ENCODE measurements at regions not wholly inside any gene's neighbourhood (a gene's known extent, or its start where the extent isn't known, plus 50 kb on each side); places are given as distances from the start of the nearest gene placed in this dataset.
"Not testable (repeated sequence)": the region's sequence is repeated elsewhere in the genome, so short reads cannot be mapped to it uniquely, and the experiment has no call there.

DNA sequence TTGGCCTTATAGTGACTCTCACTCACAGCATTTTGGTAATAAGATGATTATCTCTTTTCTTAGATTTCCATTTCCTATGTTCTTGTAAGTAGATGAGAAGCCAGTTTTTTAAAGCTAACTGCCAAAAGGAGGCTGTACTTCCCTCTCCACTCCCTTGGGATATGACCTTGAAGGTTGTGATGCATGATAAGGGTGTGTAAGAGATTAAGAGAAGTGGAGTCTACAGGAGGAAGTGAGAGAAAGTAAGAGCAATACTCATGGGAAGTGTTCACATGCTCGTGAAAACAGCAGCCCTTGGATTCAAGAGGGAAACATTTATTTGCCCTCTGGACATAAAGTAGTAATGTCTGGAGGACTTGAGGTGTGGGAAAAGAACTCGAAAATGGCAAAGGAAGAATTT is 171.5 kb downstream of the EVA1A start:
- Histone ChIP-seq H3K9me3 (ENCODE audit: control insufficient read depth, low read length) (peaks cover 5% of the 10 kb centered on the region), H3K27ac (ENCODE audit: low read depth, low read length, severe bottlenecking) (no peak overlapping the region), H3K4me3 (ENCODE audit: extremely low read depth, insufficient read depth, low read length, poor library complexity, severe bottlenecking) (no peak overlapping the region), H3K36me3 (ENCODE audit: control insufficient read depth, insufficient read depth, low read length) (no peaks in the 10 kb centered on the region), H3K4me1 (ENCODE audit: control insufficient read depth, insufficient read depth, low read length, poor library complexity, severe bottlenecking) (no peaks in the 10 kb centered on the region)
- 100% methylated on average over 1 of the region's 2 CpGs for WGBS, 2 experiments (ENCODE audit: insufficient coverage in 2 of 2)

DNA sequence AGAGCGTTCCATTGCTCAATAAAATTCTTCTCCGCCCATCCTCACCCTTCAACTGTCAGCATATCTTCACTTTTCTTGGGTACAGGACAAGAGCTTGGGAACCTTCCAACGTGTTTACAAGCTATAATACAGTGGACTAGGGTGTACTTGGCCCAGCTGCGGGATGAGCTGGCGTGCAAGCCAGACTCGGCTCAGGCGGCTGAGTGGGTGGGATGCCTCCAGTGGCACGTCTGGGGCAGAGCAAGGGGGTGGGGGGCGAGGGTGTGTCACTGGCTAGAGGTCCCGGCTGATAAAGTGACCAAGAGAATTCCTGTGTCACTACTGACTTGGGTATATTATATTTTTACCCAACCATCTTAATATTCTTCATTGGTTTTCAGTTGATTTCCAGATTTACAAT is 179.7 kb downstream of the EVA1A start:
- Histone ChIP-seq H3K4me1 (ENCODE audit: control insufficient read depth, insufficient read depth, low read length, poor library complexity, severe bottlenecking) (no peaks in the 10 kb centered on the region), H3K27ac (ENCODE audit: low read depth, low read length, severe bottlenecking) (no peak overlapping the region), H3K9me3 (ENCODE audit: control insufficient read depth, low read length) (peaks cover 5% of the 10 kb centered on the region), H3K36me3 (ENCODE audit: control insufficient read depth, insufficient read depth, low read length) (no peaks in the 10 kb centered on the region), H3K4me3 (ENCODE audit: extremely low read depth, insufficient read depth, low read length, poor library complexity, severe bottlenecking) (no peak overlapping the region)
- 88 to 90% methylated on average over 2 to 8 of the region's 10 CpGs for WGBS, 2 experiments (ENCODE audit: insufficient coverage in 2 of 2)

DNA sequence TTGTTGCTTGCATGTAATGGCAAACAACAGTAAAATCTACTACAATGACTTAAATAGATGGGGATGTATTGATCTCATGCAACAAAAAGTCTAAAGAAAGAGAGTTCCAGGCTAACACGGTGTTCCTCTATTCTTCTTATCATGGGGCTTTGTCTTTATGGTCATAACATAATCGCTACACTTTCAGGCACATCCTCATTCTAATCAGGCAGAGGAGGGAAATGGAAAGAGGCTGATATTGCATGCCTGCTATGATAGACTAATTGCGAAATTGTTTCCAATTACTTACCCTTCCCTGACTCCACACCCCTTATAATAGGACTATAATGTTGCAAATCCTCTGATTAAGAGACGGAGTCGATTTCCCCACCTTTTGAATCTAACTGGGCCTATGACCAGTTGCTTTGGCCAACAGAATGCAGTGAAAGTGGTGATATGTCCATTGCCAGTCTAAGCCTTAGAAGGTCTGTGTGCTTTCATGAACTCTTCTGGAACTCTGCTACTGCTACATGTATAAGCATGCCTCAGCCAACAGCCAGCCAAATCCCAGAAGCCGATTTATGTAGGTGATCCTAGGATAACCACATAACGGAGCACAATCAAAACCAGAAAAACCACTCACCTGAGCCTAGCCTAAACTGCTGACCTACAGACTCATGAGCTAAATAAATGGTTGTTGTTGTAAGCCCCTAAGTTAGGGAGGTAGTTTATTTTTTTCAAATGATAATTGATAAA is 180.3 kb upstream of the TACR1 start:
- H3K27ac ChIP-seq (ENCODE audit: low read depth, low read length, severe bottlenecking) = no peak overlapping the region
- H3K36me3 ChIP-seq (ENCODE audit: control insufficient read depth, insufficient read depth, low read length) = no peaks in the 10 kb centered on the region
- no peaks in the 10 kb centered on the region for H3K4me1 ChIP-seq (ENCODE audit: control insufficient read depth, insufficient read depth, low read length, poor library complexity, severe bottlenecking)
- H3K9me3 ChIP-seq (ENCODE audit: control insufficient read depth, low read length) = no peaks in the 10 kb centered on the region
- no peak overlapping the region for H3K4me3 ChIP-seq (ENCODE audit: extremely low read depth, insufficient read depth, low read length, poor library complexity, severe bottlenecking)
- 76 to 90% methylated on average over 2 of the region's 7 CpGs for WGBS, 2 experiments (ENCODE audit: insufficient coverage in 2 of 2)

DNA sequence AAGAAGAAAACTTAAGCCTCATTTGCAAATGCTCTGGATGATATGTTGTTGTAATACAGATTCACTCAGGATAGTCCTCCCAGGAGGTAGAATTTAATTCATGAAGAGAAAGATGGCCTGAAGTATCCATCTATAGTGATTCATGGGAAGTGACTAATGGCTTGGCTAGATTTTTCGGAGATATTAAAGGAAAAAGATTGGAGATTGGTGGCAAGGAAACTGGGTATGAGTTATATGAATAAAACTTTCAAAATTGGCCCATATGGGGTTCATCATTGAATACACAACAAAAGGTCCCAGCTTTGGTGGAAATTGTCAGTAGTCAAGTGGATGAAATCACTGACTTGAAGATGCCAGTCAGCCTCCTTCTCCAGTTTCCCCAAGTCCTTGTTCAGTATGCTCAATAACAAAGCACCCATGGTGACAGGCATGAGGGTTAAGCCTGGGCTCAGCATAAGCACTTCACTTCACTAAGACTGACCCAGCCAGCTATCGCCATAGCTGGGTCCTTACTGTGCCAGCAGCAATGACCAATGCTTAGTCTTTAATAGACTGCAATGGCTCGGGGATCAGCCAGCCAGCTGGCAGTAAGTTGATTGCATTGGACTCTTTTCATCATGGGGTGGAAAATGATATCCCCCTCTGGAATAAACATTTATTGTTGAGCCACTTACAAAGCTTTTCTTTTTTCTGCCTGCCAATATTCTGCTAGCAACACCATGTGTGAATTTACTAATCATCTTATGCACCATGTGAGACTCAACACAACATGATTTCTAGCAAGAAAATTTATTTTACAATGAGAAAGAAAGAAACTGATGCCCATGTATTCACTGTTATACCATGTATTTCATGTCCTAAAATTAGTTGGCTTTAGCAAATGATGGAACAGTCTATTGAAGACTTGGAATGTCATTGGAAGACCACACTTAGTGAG is 176.6 kb upstream of the TACR1 start:
- Histone ChIP-seq H3K27ac (ENCODE audit: low read depth, low read length, severe bottlenecking) (no peak overlapping the region), H3K9me3 (ENCODE audit: control insufficient read depth, low read length) (no peaks in the 10 kb centered on the region), H3K36me3 (ENCODE audit: control insufficient read depth, insufficient read depth, low read length) (no peaks in the 10 kb centered on the region), H3K4me3 (ENCODE audit: extremely low read depth, insufficient read depth, low read length, poor library complexity, severe bottlenecking) (no peak overlapping the region), H3K4me1 (ENCODE audit: control insufficient read depth, insufficient read depth, low read length, poor library complexity, severe bottlenecking) (no peaks in the 10 kb centered on the region)
- WGBS, 2 experiments (ENCODE audit: insufficient coverage in 2 of 2) = 85 to 100% methylated on average over 2 of the region's 3 CpGs

DNA sequence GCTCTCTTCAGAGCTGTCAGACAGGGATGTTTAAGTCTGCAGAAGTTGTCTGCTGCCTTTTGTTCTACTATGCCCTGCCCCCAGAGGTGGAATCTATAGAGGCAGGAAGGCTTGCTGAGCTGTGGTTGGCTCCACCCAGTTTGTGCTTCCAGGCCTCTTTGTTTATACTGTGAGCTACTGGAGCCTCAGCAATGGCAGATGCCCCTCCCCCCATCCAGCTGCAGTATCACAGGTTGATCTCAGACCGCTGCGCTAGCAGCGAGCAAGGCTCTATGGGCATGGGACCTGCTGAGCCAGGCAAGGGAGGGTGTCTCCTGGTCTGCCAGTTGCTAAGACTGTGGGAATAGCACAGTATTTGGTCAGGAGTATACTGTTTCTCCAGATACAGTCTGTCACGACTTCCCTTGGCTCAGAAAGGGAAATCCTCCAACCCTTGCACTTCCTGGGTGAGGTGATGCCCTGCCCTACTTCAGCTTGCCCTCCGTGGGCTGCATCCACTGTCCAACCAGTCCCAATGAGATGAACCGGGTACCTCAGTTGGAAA is 175.2 kb upstream of the TACR1 start:
- not testable (repeated sequence) for H3K4me3 ChIP-seq (ENCODE audit: extremely low read depth, insufficient read depth, low read length, poor library complexity, severe bottlenecking); H3K36me3 ChIP-seq (ENCODE audit: control insufficient read depth, insufficient read depth, low read length); H3K9me3 ChIP-seq (ENCODE audit: control insufficient read depth, low read length); H3K4me1 ChIP-seq (ENCODE audit: control insufficient read depth, insufficient read depth, low read length, poor library complexity, severe bottlenecking); H3K27ac ChIP-seq (ENCODE audit: low read depth, low read length, severe bottlenecking)
- WGBS, 2 experiments (ENCODE audit: insufficient coverage in 2 of 2) = 85% methylated on average over 5 to 6 of the region's 6 CpGs

DNA sequence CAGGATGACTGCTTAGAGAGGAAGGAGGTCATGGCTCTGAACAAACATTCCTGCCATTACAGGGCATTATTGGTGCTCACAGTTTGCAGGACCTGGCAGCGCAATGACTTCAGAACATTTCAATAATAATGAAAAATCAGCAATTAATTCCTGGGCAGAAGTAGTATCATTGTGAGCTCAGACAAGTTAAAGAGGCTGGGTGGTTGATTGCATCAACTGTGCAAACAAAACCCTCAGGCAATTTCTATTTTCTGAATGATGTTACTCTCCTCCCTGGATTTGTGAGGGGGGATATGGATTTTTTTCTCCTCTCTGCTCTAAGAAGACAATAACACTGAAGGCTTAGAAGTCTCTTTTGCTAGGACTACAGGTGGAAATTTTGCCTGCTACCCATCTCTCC is 168.1 kb upstream of the TACR1 start:
- Histone ChIP-seq H3K4me1 (ENCODE audit: control insufficient read depth, insufficient read depth, low read length, poor library complexity, severe bottlenecking) (no peaks in the 10 kb centered on the region), H3K9me3 (ENCODE audit: control insufficient read depth, low read length) (no peaks in the 10 kb centered on the region), H3K4me3 (ENCODE audit: extremely low read depth, insufficient read depth, low read length, poor library complexity, severe bottlenecking) (no peak overlapping the region), H3K27ac (ENCODE audit: low read depth, low read length, severe bottlenecking) (no peak overlapping the region), H3K36me3 (ENCODE audit: control insufficient read depth, insufficient read depth, low read length) (no peaks in the 10 kb centered on the region)
- no CpG with 5 or more reads among the region's 1 CpG for WGBS, 2 experiments (ENCODE audit: insufficient coverage in 2 of 2)

GRCh38 chr2:75361486-75361885 is 162.2 kb upstream of the TACR1 start:
- no peak overlapping the region for H3K4me3 ChIP-seq (ENCODE audit: extremely low read depth, insufficient read depth, low read length, poor library complexity, severe bottlenecking)
- H3K27ac ChIP-seq (ENCODE audit: low read depth, low read length, severe bottlenecking) = no peak overlapping the region
- H3K9me3 ChIP-seq (ENCODE audit: control insufficient read depth, low read length) = no peaks in the 10 kb centered on the region
- H3K4me1 ChIP-seq (ENCODE audit: control insufficient read depth, insufficient read depth, low read length, poor library complexity, severe bottlenecking) = no peaks in the 10 kb centered on the region
- no peaks in the 10 kb centered on the region for H3K36me3 ChIP-seq (ENCODE audit: control insufficient read depth, insufficient read depth, low read length)

DNA sequence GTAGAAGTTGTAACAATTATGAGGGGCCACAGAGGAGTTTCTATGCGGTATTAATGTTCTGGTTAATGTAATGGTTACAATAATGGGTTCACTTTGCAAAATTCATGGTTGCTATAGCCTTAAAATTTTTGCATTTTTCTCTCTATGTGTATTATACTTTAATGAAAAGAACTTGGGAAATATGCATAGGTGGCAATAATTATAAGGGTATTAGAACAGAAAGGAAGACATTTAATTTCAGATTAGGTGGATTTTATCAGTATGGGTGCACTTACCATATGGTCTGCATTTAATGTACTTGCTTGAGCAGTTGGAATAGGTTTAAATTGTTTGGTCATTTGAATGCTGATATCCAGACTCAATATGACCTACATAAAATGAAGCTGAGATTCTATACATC is 161.6 kb upstream of the TACR1 start:
- Histone ChIP-seq H3K9me3 (ENCODE audit: control insufficient read depth, low read length) (no peaks in the 10 kb centered on the region), H3K4me1 (ENCODE audit: control insufficient read depth, insufficient read depth, low read length, poor library complexity, severe bottlenecking) (no peaks in the 10 kb centered on the region)
- WGBS, 2 experiments (ENCODE audit: insufficient coverage in 2 of 2) = 71 to 100% methylated on average over 1 of the region's 1 CpG

GRCh38 chr2:75356865-75357264 is 157.5 kb upstream of the TACR1 start:
- Histone ChIP-seq H3K27ac (ENCODE audit: low read depth, low read length, severe bottlenecking) (no peak overlapping the region), H3K4me1 (ENCODE audit: control insufficient read depth, insufficient read depth, low read length, poor library complexity, severe bottlenecking) (no peaks in the 10 kb centered on the region), H3K4me3 (ENCODE audit: extremely low read depth, insufficient read depth, low read length, poor library complexity, severe bottlenecking) (no peak overlapping the region), H3K36me3 (ENCODE audit: control insufficient read depth, insufficient read depth, low read length) (no peaks in the 10 kb centered on the region), H3K9me3 (ENCODE audit: control insufficient read depth, low read length) (no peaks in the 10 kb centered on the region)
- no CpG with 5 or more reads among the region's 2 CpGs for WGBS, 2 experiments (ENCODE audit: insufficient coverage in 2 of 2)

More for the DNA sequence above, 161.6 kb upstream of the TACR1 start:
- Histone ChIP-seq H3K27ac (ENCODE audit: low read depth, low read length, severe bottlenecking) (no peak overlapping the region), H3K4me3 (ENCODE audit: extremely low read depth, insufficient read depth, low read length, poor library complexity, severe bottlenecking) (no peak overlapping the region), H3K36me3 (ENCODE audit: control insufficient read depth, insufficient read depth, low read length) (no peaks in the 10 kb centered on the region)

- no peaks in the 10 kb centered on the region for H3K4me1 ChIP-seq (ENCODE audit: control insufficient read depth, insufficient read depth, low read length, poor library complexity, severe bottlenecking)
- H3K9me3 ChIP-seq (ENCODE audit: control insufficient read depth, low read length) = no peaks in the 10 kb centered on the region
- no peak overlapping the region for H3K4me3 ChIP-seq (ENCODE audit: extremely low read depth, insufficient read depth, low read length, poor library complexity, severe bottlenecking)
- no peaks in the 10 kb centered on the region for H3K36me3 ChIP-seq (ENCODE audit: control insufficient read depth, insufficient read depth, low read length)
- H3K27ac ChIP-seq (ENCODE audit: low read depth, low read length, severe bottlenecking) = no peak overlapping the region
Observed at GRCh38 chr2:75353131-75353530, 153.8 kb upstream of the TACR1 start.

- Histone ChIP-seq H3K4me3 (ENCODE audit: extremely low read depth, insufficient read depth, low read length, poor library complexity, severe bottlenecking) (no peak overlapping the region), H3K9me3 (ENCODE audit: control insufficient read depth, low read length) (no peaks in the 10 kb centered on the region), H3K36me3 (ENCODE audit: control insufficient read depth, insufficient read depth, low read length) (no peaks in the 10 kb centered on the region), H3K4me1 (ENCODE audit: control insufficient read depth, insufficient read depth, low read length, poor library complexity, severe bottlenecking) (no peaks in the 10 kb centered on the region), H3K27ac (ENCODE audit: low read depth, low read length, severe bottlenecking) (no peak overlapping the region)
- 73 to 86% methylated on average over 1 of the region's 1 CpG for WGBS, 2 experiments (ENCODE audit: insufficient coverage in 2 of 2)
Observed at GRCh38 chr2:75348307-75348706, 149.0 kb upstream of the TACR1 start.

Data from mesodermal cell (in vitro differentiated cells).